Neural cell (in vitro differentiated cells): ENCODE measurements at regions not wholly inside any gene's neighbourhood (a gene's known extent, or its start where the extent isn't known, plus 50 kb on each side); places are given as distances from the start of the nearest gene placed in this dataset.

Experiments used
- H2AFZ ChIP-seq: fragments of 200-600, 300-800 bp; sonication (generic), shearing (Covaris generic); 2 replicates; pipeline ENCODE4 v1.6.0; 2014; ENCODE audit warnings: low read depth, mild to moderate bottlenecking, antibody characterized with exemption, low read length, moderate library complexity
- H3F3A ChIP-seq: fragments of 200-600 bp; shearing (Covaris generic); 2 replicates; pipeline ENCODE4 v1.6.1; 2016; ENCODE audit warnings: mild to moderate bottlenecking, moderate library complexity, mixed read lengths, antibody characterized with exemption, low read length; ENCODE audit not compliant: insufficient read depth, poor library complexity, severe bottlenecking
- H3K27ac ChIP-seq: fragments of 200-600, 300-800 bp; sonication (generic), shearing (Covaris generic); 2 replicates; pipeline ENCODE4 v1.5.1; 2014; ENCODE audit warnings: mild to moderate bottlenecking, low read length, moderate library complexity
- H3K27me3 ChIP-seq: fragments of 300-800, 200-600 bp; sonication (generic), shearing (Covaris generic); 2 replicates; pipeline ENCODE4 v1.6.0; 2014; ENCODE audit warnings: mild to moderate bottlenecking, low read depth, low read length, moderate library complexity; ENCODE audit not compliant: insufficient read depth
- H3K36me3 ChIP-seq: fragments of 300-800, 200-600 bp; sonication (generic), shearing (Covaris generic); 2 replicates; pipeline ENCODE4 v1.5.1; 2014; ENCODE audit warnings: mild to moderate bottlenecking, antibody characterized with exemption, low read length, moderate library complexity; ENCODE audit not compliant: insufficient read depth
- H3K4me2 ChIP-seq: fragments of 300-800, 200-600 bp; sonication (generic), shearing (Covaris generic); 2 replicates; pipeline ENCODE4 v1.6.0; 2014; ENCODE audit warnings: mild to moderate bottlenecking, low read length
- H3K4me3 ChIP-seq: fragments of 300-800, 200-600 bp; sonication (generic), shearing (Covaris generic); 2 replicates; pipeline ENCODE4 v1.5.1; 2014; ENCODE audit warnings: mild to moderate bottlenecking, low read length, moderate library complexity
- H3K79me2 ChIP-seq: fragments of 200-600 bp; shearing (Covaris generic); replicated peaks from 2 replicates; pipeline ENCODE4 v1.6.0; 2014; ENCODE audit warnings: mild to moderate bottlenecking, low read length, moderate library complexity; ENCODE audit not compliant: insufficient read depth
- H3K9ac ChIP-seq: fragments of 300-800, 200-600 bp; sonication (generic), shearing (Covaris generic); 2 replicates; pipeline ENCODE4 v1.6.1; 2016; ENCODE audit warnings: mild to moderate bottlenecking, low read length, mixed read lengths
- H3K9me2 ChIP-seq: fragments of 200-600 bp; shearing (Covaris generic); 2 replicates; pipeline ENCODE4 v1.6.1; 2016; ENCODE audit warnings: mild to moderate bottlenecking, low read length, mixed read lengths; ENCODE audit not compliant: insufficient read depth
- H3K9me3 ChIP-seq: fragments of 200-600, 300-800 bp; sonication (generic), shearing (Covaris generic); 2 replicates; pipeline ENCODE4 v1.6.1; 2016; ENCODE audit warnings: mild to moderate bottlenecking, mixed run types, low read length, moderate library complexity, mixed read lengths
- H4K20me1 ChIP-seq: fragments of 200-600 bp; shearing (Covaris generic); 2 replicates; pipeline ENCODE4 v1.6.1; 2016; ENCODE audit warnings: mild to moderate bottlenecking, mixed run types; ENCODE audit not compliant: insufficient read depth
- CTCF ChIP-seq: fragments of 450-650 bp; IDR thresholded peaks from 2 replicates; pipeline ENCODE4 v1.5.1; 2014; ENCODE audit warnings: antibody characterized with exemption, mild to moderate bottlenecking, moderate library complexity; ENCODE audit not compliant: poor library complexity, severe bottlenecking
- EP300 ChIP-seq: fragments of 450-650 bp; conservative IDR thresholded peaks from 2 replicates; pipeline ENCODE4 v1.6.1; 2014; ENCODE audit warnings: antibody characterized with exemption, mild to moderate bottlenecking, moderate library complexity; ENCODE audit not compliant: poor library complexity, severe bottlenecking
- EZH2 ChIP-seq: fragments of 200-600, 300-800 bp; shearing (Covaris generic), sonication (generic); IDR thresholded peaks from 2 replicates; pipeline ENCODE4 v1.6.1; 2014; ENCODE audit warnings: antibody characterized with exemption, low read length, borderline replicate concordance, mild to moderate bottlenecking; ENCODE audit not compliant: insufficient read depth, poor library complexity, severe bottlenecking
- MXI1 ChIP-seq: fragments of 450-650 bp; conservative IDR thresholded peaks from 2 replicates; pipeline ENCODE4 v1.6.1; 2014; ENCODE audit warnings: antibody characterized with exemption, mild to moderate bottlenecking; ENCODE audit not compliant: poor library complexity, severe bottlenecking
- POLR2AphosphoS5 ChIP-seq: IDR thresholded peaks from 2 replicates; pipeline ENCODE4 v1.6.1; 2012
- RAD21 ChIP-seq: fragments of 450-650 bp; conservative IDR thresholded peaks from 2 replicates; pipeline ENCODE4 v1.6.1; 2014; ENCODE audit warnings: antibody characterized with exemption, mild to moderate bottlenecking, moderate library complexity
- REST ChIP-seq: IDR thresholded peaks from 2 replicates; pipeline ENCODE4 v1.6.1; 2012; ENCODE audit warnings: borderline replicate concordance
- SMC3 ChIP-seq: fragments of 450-650 bp; conservative IDR thresholded peaks from 2 replicates; pipeline ENCODE4 v1.6.1; 2014; ENCODE audit warnings: antibody characterized with exemption, mild to moderate bottlenecking, moderate library complexity; ENCODE audit not compliant: poor library complexity
- TAF1 ChIP-seq: IDR thresholded peaks from 2 replicates; pipeline ENCODE4 v1.6.1; 2012; ENCODE audit warnings: low read depth

- Histone ChIP-seq H4K20me1 (no peaks in the 10 kb centered on the region), H2AFZ (no peak overlapping the region), H3F3A (no peaks in the 10 kb centered on the region), H3K36me3 (no peaks in the 10 kb centered on the region), H3K27me3 (no peaks in the 10 kb centered on the region), H3K9ac (no peak overlapping the region), H3K9me2 (no peaks in the 10 kb centered on the region), H3K79me2 (no peaks in the 10 kb centered on the region), H3K4me2 (no peak overlapping the region), H3K27ac (no peak overlapping the region), H3K9me3 (no peaks in the 10 kb centered on the region), H3K4me3 (no peak overlapping the region)
- no peak for TF ChIP-seq REST
Observed at GRCh38 chr2:168336786-168337388, 89.5 kb upstream of the STK39 start.

GRCh38 chr2:168338292-168338691 lies 90.9 kb upstream of the STK39 start:
- H3K9me3 ChIP-seq, result no peaks in the 10 kb centered on the region
- no peaks in the 10 kb centered on the region for H3K27me3 ChIP-seq
- H3K27ac ChIP-seq, result no peak overlapping the region
- H3K79me2 ChIP-seq, result no peaks in the 10 kb centered on the region
- H3K4me2 ChIP-seq, result no peak overlapping the region
- H3K9ac ChIP-seq, result no peak overlapping the region
- no peaks in the 10 kb centered on the region for H3K36me3 ChIP-seq
- H3K4me3 ChIP-seq, result no peak overlapping the region
- H3K9me2 ChIP-seq, result no peaks in the 10 kb centered on the region
- TF ChIP-seq MXI1 (no peak), POLR2AphosphoS5 (no peak), EZH2 (no peak), RAD21 (no peak), SMC3 (no peak), TAF1 (no peak), REST (no peak), CTCF (no peak), EP300 (no peak)
- no peaks in the 10 kb centered on the region for H4K20me1 ChIP-seq
- H2AFZ ChIP-seq, result no peak overlapping the region
- no peaks in the 10 kb centered on the region for H3F3A ChIP-seq
